WERI-Rb-1 (cell line): ENCODE measurements at regions not wholly inside any gene's neighbourhood (a gene's known extent, or its start where the extent isn't known, plus 50 kb on each side); places are given as distances from the start of the nearest gene placed in this dataset.
"Not testable (repeated sequence)": the region's sequence is repeated elsewhere in the genome, so short reads cannot be mapped to it uniquely, and the experiment has no call there.

Source experiments
- DNase-seq: peaks from one replicate; pipeline ENCODE4 v3.0.0-alpha.2; 2020
- H3K27ac ChIP-seq: fragments of 250-450 bp; sonication (Bioruptor Pico); 2 replicates; pipeline ENCODE4 v1.5.1; 2020; ENCODE audit warnings: mild to moderate bottlenecking, moderate library complexity
- H3K27me3 ChIP-seq: fragments of 250-450 bp; sonication (Bioruptor Pico); 2 replicates; pipeline ENCODE4 v1.5.1; 2021; ENCODE audit warnings: mild to moderate bottlenecking, low read depth, moderate library complexity; ENCODE audit not compliant: insufficient read depth, severe bottlenecking
- H3K36me3 ChIP-seq: fragments of 250-450 bp; sonication (Bioruptor Pico); 2 replicates; pipeline ENCODE4 v1.5.1; 2020; ENCODE audit warnings: mild to moderate bottlenecking, moderate library complexity
- H3K4me3 ChIP-seq: 2 replicates; pipeline ENCODE4 v1.5.1; 2011; ENCODE audit warnings: low read depth, mild to moderate bottlenecking, control low read depth, low read length
- H3K9me3 ChIP-seq: fragments of 250-450 bp; sonication (Bioruptor Pico); 2 replicates; pipeline ENCODE4 v1.5.1; 2021; ENCODE audit warnings: mild to moderate bottlenecking, moderate library complexity; ENCODE audit not compliant: severe bottlenecking
- TF ChIP-seq, protein P1 (sequence below): IDR thresholded peaks from 2 replicates; pipeline ENCODE4 v1.5.1; 2011; ENCODE audit warnings: low read depth, mild to moderate bottlenecking, control low read depth, inconsistent platforms, low read length

DNA sequence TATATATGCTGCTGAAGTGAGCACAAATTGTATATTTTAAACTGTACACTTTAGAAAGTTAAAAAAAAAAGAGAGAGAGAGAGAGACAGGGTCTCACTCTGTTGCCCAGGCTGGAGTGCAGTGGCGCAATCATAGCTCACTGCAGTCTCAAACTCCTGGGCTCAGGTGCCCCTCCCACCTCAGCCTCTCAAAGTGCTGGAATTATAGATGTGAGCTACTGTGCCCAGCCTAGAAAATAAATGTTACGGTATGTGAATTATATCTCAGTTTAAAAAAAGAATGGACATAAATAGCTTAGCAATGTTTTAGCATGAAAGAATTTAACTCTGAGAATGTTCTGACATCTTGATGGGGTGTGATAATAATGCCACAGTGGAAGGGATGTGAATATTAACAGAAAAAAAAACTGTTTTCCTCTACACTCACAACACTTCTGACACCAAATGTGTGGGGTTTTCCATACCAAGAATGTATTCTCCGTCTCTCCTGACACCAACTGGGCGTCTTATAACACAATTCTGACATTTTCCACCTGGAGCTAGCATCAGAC is 162.1 kb downstream of the PLCE1 start:
- Histone ChIP-seq H3K36me3 (no peaks in the 10 kb centered on the region), H3K9me3 (no peaks in the 10 kb centered on the region), H3K27me3 (no peaks in the 10 kb centered on the region), H3K4me3 (no peak overlapping the region), H3K27ac (no peak overlapping the region)
- no peak for DNase-seq
- TF ChIP-seq, protein P1, sequence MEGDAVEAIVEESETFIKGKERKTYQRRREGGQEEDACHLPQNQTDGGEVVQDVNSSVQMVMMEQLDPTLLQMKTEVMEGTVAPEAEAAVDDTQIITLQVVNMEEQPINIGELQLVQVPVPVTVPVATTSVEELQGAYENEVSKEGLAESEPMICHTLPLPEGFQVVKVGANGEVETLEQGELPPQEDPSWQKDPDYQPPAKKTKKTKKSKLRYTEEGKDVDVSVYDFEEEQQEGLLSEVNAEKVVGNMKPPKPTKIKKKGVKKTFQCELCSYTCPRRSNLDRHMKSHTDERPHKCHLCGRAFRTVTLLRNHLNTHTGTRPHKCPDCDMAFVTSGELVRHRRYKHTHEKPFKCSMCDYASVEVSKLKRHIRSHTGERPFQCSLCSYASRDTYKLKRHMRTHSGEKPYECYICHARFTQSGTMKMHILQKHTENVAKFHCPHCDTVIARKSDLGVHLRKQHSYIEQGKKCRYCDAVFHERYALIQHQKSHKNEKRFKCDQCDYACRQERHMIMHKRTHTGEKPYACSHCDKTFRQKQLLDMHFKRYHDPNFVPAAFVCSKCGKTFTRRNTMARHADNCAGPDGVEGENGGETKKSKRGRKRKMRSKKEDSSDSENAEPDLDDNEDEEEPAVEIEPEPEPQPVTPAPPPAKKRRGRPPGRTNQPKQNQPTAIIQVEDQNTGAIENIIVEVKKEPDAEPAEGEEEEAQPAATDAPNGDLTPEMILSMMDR = no peak

DNA sequence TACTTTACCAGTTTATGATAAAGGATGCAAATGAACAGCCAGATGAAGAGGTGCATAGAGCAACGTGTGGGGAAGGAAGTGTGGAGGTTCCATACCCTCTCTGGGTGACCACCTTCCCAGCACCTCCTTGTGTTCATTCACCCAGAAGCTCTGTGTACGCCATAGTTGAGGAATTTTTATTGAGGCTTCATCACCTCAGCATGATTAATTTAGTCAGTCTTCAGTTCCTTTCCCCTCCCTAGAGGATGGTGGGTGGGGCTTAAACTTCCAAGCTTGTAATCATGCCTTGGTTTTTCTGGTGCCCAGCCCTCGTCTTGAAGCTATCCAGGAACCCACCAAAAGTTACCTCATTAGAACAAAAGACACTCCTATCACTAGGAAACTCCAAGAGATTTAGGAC is 162.7 kb downstream of the PLCE1 start:
- Histone ChIP-seq H3K36me3 (no peaks in the 10 kb centered on the region), H3K4me3 (no peak overlapping the region), H3K9me3 (no peaks in the 10 kb centered on the region), H3K27ac (no peak overlapping the region), H3K27me3 (no peaks in the 10 kb centered on the region)
- DNase-seq = no peak
- TF ChIP-seq, protein P1 = no peak

DNA sequence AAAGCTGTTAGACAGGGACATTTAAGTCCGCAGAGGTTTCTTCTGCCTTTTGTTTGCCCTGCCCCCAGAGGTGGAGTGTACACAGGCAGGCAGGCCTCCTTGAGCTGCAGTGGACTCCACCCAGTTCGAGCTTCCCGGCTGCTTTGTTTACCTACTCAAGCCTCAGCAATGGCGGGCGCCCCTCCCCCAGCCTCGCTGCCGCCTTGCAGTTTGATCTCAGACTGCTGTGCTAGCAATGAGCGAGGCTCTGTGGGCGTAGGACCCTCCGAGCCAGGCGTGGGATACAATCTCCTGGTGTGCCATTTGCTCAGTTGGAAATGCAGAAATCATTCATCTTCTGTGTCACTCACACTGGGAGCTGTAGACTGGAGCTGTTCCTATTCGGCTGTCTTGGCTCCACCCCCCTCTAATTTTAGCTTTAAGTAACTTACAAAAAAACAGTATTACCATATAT is 171.5 kb downstream of the PLCE1 start:
- not testable (repeated sequence) for H3K27me3 ChIP-seq, DNase-seq, H3K9me3 ChIP-seq, H3K4me3 ChIP-seq, H3K36me3 ChIP-seq, H3K27ac ChIP-seq

DNA sequence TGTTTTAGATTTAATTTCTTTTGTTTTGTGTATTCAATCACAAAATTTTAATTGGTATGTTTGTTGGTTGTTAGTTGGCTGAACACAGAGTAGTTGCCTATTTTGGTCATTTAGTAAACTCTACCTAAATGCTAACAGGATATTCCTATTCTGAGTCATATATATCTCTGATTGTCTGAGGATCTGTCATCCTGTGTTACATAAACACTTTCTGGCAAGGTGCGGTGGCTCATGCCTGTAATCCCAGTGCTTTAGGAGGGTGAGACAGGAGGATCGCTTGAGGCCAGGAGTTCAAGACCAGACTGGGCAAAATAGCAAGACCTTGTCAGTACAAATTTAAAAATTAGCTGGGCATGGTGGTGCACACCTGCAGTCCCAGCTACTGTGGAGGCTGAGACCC is 178.6 kb downstream of the PLCE1 start:
- H3K9me3 ChIP-seq = no peaks in the 10 kb centered on the region
- H3K27ac ChIP-seq = no peak overlapping the region
- H3K36me3 ChIP-seq = 0 out of 2 replicates have a peak, but pooled peaks cover 2% of the 10 kb centered on the region
- no peak for DNase-seq
- H3K4me3 ChIP-seq = no peak overlapping the region
- TF ChIP-seq, protein P1 = no peak
- H3K27me3 ChIP-seq = no peaks in the 10 kb centered on the region

DNA sequence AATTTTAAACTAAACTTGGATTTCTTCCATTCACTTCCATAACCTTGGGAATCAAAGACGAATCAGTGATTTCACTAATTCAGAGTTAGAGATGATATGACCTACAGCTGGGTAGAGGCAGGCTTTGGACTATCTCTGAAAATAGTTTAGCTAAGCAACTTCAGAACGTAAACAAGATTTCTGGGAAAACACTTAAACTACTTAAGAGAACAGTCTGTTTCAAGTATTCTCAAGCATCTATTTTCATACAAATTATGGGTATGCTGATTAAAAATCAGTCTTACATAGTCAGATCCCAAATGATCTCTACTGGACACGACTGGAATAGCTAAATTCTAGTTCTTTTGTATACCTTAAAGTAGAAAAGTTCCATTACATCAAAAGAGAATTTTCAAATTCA is 179.9 kb downstream of the PLCE1 start:
- 0 out of 2 replicates have a peak, but pooled peaks cover 2% of the 10 kb centered on the region for H3K36me3 ChIP-seq
- no peak overlapping the region for H3K27ac ChIP-seq
- DNase-seq = no peak
- no peaks in the 10 kb centered on the region for H3K9me3 ChIP-seq
- TF ChIP-seq, protein P1 = no peak
- no peaks in the 10 kb centered on the region for H3K27me3 ChIP-seq
- no peak overlapping the region for H3K4me3 ChIP-seq

DNA sequence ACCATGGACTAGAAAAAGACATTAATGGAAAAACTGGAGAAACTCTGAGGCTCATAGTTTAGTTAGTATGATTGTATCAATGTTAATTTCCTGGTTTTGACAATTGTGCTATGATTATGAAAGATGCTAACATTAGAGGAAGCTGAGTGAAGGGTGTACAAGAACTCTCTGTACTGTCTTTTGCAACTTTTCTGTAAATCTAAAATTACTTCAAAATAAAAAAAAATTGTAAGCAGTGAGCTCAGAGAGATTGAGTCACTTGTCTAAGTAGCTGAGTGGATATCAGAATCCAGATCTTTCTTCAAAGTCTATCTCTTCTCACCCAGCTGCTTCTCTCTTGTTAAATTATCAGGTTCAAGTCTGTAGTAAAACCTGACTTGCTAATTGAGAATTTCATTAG is 181.1 kb downstream of the PLCE1 start:
- H3K9me3 ChIP-seq = no peaks in the 10 kb centered on the region
- TF ChIP-seq, protein P1 = no peak
- no peak overlapping the region for H3K27ac ChIP-seq
- DNase-seq = no peak
- no peaks in the 10 kb centered on the region for H3K27me3 ChIP-seq
- H3K36me3 ChIP-seq = 0 out of 2 replicates have a peak, but pooled peaks cover 2% of the 10 kb centered on the region
- no peak overlapping the region for H3K4me3 ChIP-seq
